T-cell (primary cell): ENCODE measurements at regions not wholly inside any gene's neighbourhood (a gene's known extent, or its start where the extent isn't known, plus 50 kb on each side); places are given as distances from the start of the nearest gene placed in this dataset.

Experiments used
- ATAC-seq, 4 experiments: fragments of 200-7000 bp in 3 of 4; fragments of 150-1000 bp in 1 of 4; cut with Tn5 transposase; replicated peaks in 1 of 4; 1 replicate in 3 of 4; 2 replicates in 1 of 4; pipeline ENCODE4 v1.10.0; 2021; ENCODE audit warnings: moderate library complexity in 3 of 4, mild to moderate bottlenecking in 2 of 4, moderate number of reproducible peaks in 1 of 4
- CTCF ChIA-PET, 2 donors: fragments of 300-600 bp; sonication (Branson Sonifier 250); formaldehyde crosslinking; loops; one replicate each; lab custom pipeline; 2022; ENCODE audit warnings: antibody characterized with exemption in 2 of 2; lab: Charles Lee
- POLR2A ChIA-PET, 2 donors: fragments of 300-600 bp; sonication (Branson Sonifier 250); formaldehyde crosslinking; loops; one replicate each; lab custom pipeline; 2022; ENCODE audit warnings: antibody characterized with exemption in 2 of 2; lab: Charles Lee
- DNase-seq, 35 experiments: peaks; one replicate each; pipeline versions ENCODE4 v3.0.0 to v3.0.0-alpha.2; 2013 to 2023
- H3K27ac ChIP-seq: one replicate; pipeline ENCODE4 v1.5.1; 2013; ENCODE audit warnings: low read length
- H3K27me3 ChIP-seq, 2 experiments: replicated peaks in 1 of 2; 1 replicate in 1 of 2; 2 replicates in 1 of 2; pipeline versions ENCODE4 v1.6.1 to v1.7.0; 2013; ENCODE audit warnings: low read length in 1 of 2, mixed read lengths in 1 of 2; ENCODE audit not compliant: control insufficient read depth in 2 of 2, insufficient read depth in 2 of 2; ENCODE audit errors: extremely low read depth in 1 of 2
- H3K36me3 ChIP-seq, 2 donors: 1 replicate in 1 of 2; 2 replicates in 1 of 2; pipeline versions ENCODE4 v1.6.1 to v1.7.0; 2013; ENCODE audit warnings: low read length in 1 of 2; ENCODE audit not compliant: control insufficient read depth in 2 of 2, insufficient read depth in 1 of 2; ENCODE audit errors: extremely low read depth in 1 of 2
- H3K4me1 ChIP-seq, 2 experiments: 1 replicate in 1 of 2; 2 replicates in 1 of 2; pipeline versions ENCODE4 v1.6.1 to v1.7.0; 2013; ENCODE audit warnings: low read length in 2 of 2, mixed read lengths in 1 of 2; ENCODE audit not compliant: insufficient read depth in 2 of 2, control insufficient read depth in 1 of 2; ENCODE audit errors: extremely low read depth in 1 of 2
- H3K4me3 ChIP-seq, 2 donors: 1 replicate in 1 of 2; 2 replicates in 1 of 2; pipeline versions ENCODE4 v1.5.1 to v1.7.0; 2013; ENCODE audit warnings: mild to moderate bottlenecking in 2 of 2, low read length in 1 of 2, moderate library complexity in 1 of 2; ENCODE audit not compliant: control insufficient read depth in 1 of 2; ENCODE audit errors: extremely low read depth in 1 of 2
- H3K9me3 ChIP-seq: 2 replicates; pipeline ENCODE4 v1.7.0; 2013
- H3K27ac Mint-ChIP-seq, 2 donors: one replicate each; pipeline ENCODE4 v1.8.0; 2020 to 2021; ENCODE audit warnings: mild to moderate bottlenecking in 2 of 2, mixed read lengths in 2 of 2
- H3K27me3 Mint-ChIP-seq, 2 donors: one replicate each; pipeline ENCODE4 v1.8.0; 2021 to 2022; ENCODE audit warnings: mixed read lengths in 2 of 2
- H3K36me3 Mint-ChIP-seq: one replicate; pipeline ENCODE4 v1.8.0; 2021; ENCODE audit warnings: mixed read lengths
- H3K4me1 Mint-ChIP-seq, 3 donors: one replicate each; pipeline ENCODE4 v1.8.0; 2020 to 2022; ENCODE audit warnings: mixed read lengths in 3 of 3, mild to moderate bottlenecking in 1 of 3
- H3K4me3 Mint-ChIP-seq, 3 donors: one replicate each; pipeline ENCODE4 v1.8.0; 2020 to 2022; ENCODE audit warnings: mild to moderate bottlenecking in 3 of 3, mixed read lengths in 3 of 3, moderate library complexity in 3 of 3
- H3K9me3 Mint-ChIP-seq, 3 donors: one replicate each; pipeline ENCODE4 v1.8.0; 2020 to 2022; ENCODE audit warnings: mixed read lengths in 3 of 3
- WGBS: methylation state at CpG from one replicate; pipeline ENCODE4 v1.1.5; 2013; ENCODE audit warnings: missing lambda C conversion rate; ENCODE audit not compliant: insufficient coverage; 5-methylcytosine and 5-hydroxymethylcytosine counted together

DNA sequence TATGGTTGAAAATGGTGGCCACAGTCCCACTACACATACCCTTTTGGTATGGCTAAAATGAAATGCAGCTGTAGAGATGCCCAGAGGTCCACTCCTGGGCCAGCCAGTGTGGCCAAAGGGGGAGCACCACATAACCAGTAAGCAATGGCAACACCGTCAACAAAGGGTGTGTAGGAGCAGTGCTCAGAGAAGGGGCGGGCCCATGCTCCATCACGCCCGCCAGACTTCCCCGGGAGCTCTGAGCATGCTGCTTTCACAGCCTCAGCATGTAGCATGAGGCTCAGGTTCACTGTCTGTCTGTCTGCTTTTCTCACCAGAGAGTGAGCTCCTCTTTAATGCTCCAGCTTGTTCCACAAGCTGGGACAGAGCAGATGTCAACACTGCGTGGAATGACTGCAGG, 537.6 kb downstream of the MATN1 start:
- Histone ChIP-seq H3K27me3 (peaks cover 0 to 11% of the 10 kb centered on the region in 2 experiments), H3K4me1 (peaks cover 0 to 29% of the 10 kb centered on the region in 2 experiments), H3K36me3 (no peaks in the 10 kb centered on the region), H3K27ac (no peak overlapping the region), H3K9me3 (no peaks in the 10 kb centered on the region), H3K4me3 (no peak overlapping the region)
- H3K4me1 Mint-ChIP-seq: peaks cover 0 to 19% (median 3%) of the 10 kb centered on the region in 3 donors
- no peaks in the 10 kb centered on the region for H3K9me3 Mint-ChIP-seq
- peak in 1 of 35 experiments; percentile 13 for DNase-seq
- H3K4me3 Mint-ChIP-seq: no peak overlapping the region
- POLR2A ChIA-PET: no interaction called here
- 55% methylated on average over 5 of the region's 6 CpGs for WGBS
- H3K27ac Mint-ChIP-seq: no peak overlapping the region
- no peaks in the 10 kb centered on the region for H3K36me3 Mint-ChIP-seq
- no peak for ATAC-seq
- peaks cover 4 to 11% of the 10 kb centered on the region in 2 donors for H3K27me3 Mint-ChIP-seq
- CTCF ChIA-PET: no interaction called here

GRCh38 chr1:30185313-30185712, 538.1 kb downstream of the MATN1 start:
- POLR2A ChIA-PET: no interaction called here
- H3K4me1 Mint-ChIP-seq: peaks cover 0 to 14% (median 0%) of the 10 kb centered on the region in 3 donors
- H3K27me3 Mint-ChIP-seq: peaks cover 4 to 11% of the 10 kb centered on the region in 2 donors
- H3K9me3 ChIP-seq: no peaks in the 10 kb centered on the region
- no peaks in the 10 kb centered on the region for H3K36me3 ChIP-seq
- no peak overlapping the region for H3K4me3 Mint-ChIP-seq
- H3K4me1 ChIP-seq: peaks cover 0 to 24% of the 10 kb centered on the region in 2 experiments
- no peaks in the 10 kb centered on the region for H3K36me3 Mint-ChIP-seq
- WGBS: 100% methylated on average over 1 of the region's 4 CpGs
- no peak overlapping the region for H3K4me3 ChIP-seq
- CTCF ChIA-PET: no interaction called here
- no peak overlapping the region for H3K27ac ChIP-seq
- H3K9me3 Mint-ChIP-seq: no peaks in the 10 kb centered on the region
- no peak overlapping the region for H3K27ac Mint-ChIP-seq
- peaks cover 0 to 11% of the 10 kb centered on the region in 2 experiments for H3K27me3 ChIP-seq
- DNase-seq: no peak
- no peak for ATAC-seq

- no peak overlapping the region for H3K27ac Mint-ChIP-seq
- ChIA-PET POLR2A (no interaction called here), CTCF (no interaction called here)
- H3K4me1 Mint-ChIP-seq: peaks cover 0 to 9% (median 0%) of the 10 kb centered on the region in 3 donors
- Histone ChIP-seq H3K4me3 (no peak overlapping the region), H3K27ac (no peak overlapping the region), H3K36me3 (no peaks in the 10 kb centered on the region), H3K9me3 (no peaks in the 10 kb centered on the region), H3K4me1 (peaks cover 0 to 17% of the 10 kb centered on the region in 2 experiments), H3K27me3 (peaks cover 0 to 11% of the 10 kb centered on the region in 2 experiments)
- DNase-seq (peak in 1 of 35 experiments; percentile 7), ATAC-seq (no peak)
- H3K4me3 Mint-ChIP-seq: no peak overlapping the region
- 60% methylated on average over 1 of the region's 1 CpG for WGBS
- peaks cover 0 to 4% (median under 1%) of the 10 kb centered on the region in 3 donors for H3K9me3 Mint-ChIP-seq
- no peaks in the 10 kb centered on the region for H3K36me3 Mint-ChIP-seq
- H3K27me3 Mint-ChIP-seq: peaks cover 4 to 10% of the 10 kb centered on the region in 2 donors
These were observed 538.8 kb downstream of the MATN1 start for GRCh38 chr1:30184393-30185141.

DNA sequence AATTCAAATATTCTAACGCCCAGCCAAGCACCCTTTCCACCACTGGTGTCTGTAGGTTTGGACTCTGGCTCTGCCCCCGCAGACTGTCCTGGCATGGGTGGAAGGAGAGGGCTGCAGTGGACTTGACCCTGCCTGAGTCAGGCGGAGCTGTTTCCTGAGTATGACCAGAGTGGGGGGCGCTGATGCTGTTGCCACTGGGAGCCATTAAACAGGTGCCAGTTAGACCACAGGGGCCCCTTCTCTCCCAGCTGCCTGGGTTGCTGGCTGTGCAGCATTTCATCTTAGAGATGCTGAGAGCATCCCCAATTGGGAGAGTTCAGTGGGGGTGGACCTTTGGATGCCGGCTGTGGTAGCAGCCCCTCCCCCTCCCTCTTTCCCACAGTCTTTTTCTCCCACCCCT, 539.5 kb downstream of the MATN1 start:
- no peak overlapping the region for H3K27ac ChIP-seq
- peaks cover 0 to 11% of the 10 kb centered on the region in 2 experiments for H3K27me3 ChIP-seq
- no peak for ATAC-seq
- no peak for DNase-seq
- H3K36me3 ChIP-seq: no peaks in the 10 kb centered on the region
- H3K4me1 ChIP-seq: peaks cover 0 to 10% of the 10 kb centered on the region in 2 experiments
- Mint-ChIP-seq H3K9me3 (peaks cover 3 to 8% (median 8%) of the 10 kb centered on the region in 3 donors), H3K4me3 (no peak overlapping the region), H3K27me3 (peaks cover 4 to 12% of the 10 kb centered on the region in 2 donors), H3K36me3 (no peaks in the 10 kb centered on the region), H3K4me1 (peaks cover 0 to 4% (median 0%) of the 10 kb centered on the region in 3 donors), H3K27ac (no peak overlapping the region)
- no peak overlapping the region for H3K4me3 ChIP-seq
- H3K9me3 ChIP-seq: no peaks in the 10 kb centered on the region
- WGBS: 65% methylated on average over 4 of the region's 5 CpGs
- POLR2A ChIA-PET: no interaction called here
- CTCF ChIA-PET: no interaction called here

DNA sequence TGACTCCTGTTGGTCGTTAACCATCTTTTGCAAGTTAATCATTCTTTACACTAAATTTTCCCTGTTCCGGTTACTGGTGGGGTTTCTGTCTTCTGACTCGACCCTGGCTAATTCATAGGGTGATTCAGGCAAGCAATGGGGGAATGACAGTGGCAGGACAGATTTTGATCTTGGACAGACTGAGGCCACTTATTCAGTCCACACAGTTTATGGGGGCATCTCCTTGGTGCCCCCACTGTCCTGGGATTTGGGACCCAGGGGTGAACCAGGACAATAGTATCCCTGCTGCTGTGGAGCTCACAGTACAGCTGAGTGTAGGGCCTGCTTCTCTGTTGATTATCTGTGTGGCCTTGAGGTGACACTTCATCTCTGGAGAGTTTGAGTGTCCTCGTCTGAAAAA, 540.4 kb downstream of the MATN1 start:
- Histone ChIP-seq H3K4me1 (peaks cover 0 to 1% of the 10 kb centered on the region in 2 experiments), H3K27ac (no peak overlapping the region), H3K9me3 (no peaks in the 10 kb centered on the region), H3K4me3 (no peak overlapping the region), H3K36me3 (no peaks in the 10 kb centered on the region), H3K27me3 (peaks cover 0 to 8% of the 10 kb centered on the region in 2 experiments)
- peaks cover 2 to 5% of the 10 kb centered on the region in 2 donors for H3K27me3 Mint-ChIP-seq
- H3K4me1 Mint-ChIP-seq: no peaks in the 10 kb centered on the region
- H3K27ac Mint-ChIP-seq: no peak overlapping the region
- H3K36me3 Mint-ChIP-seq: no peaks in the 10 kb centered on the region
- 40% methylated on average over 1 of the region's 4 CpGs for WGBS
- H3K9me3 Mint-ChIP-seq: peaks cover 3 to 8% (median 8%) of the 10 kb centered on the region in 3 donors
- ATAC-seq: no peak
- no peak overlapping the region for H3K4me3 Mint-ChIP-seq
- CTCF ChIA-PET: no interaction called here
- POLR2A ChIA-PET: no interaction called here
- no peak for DNase-seq

DNA sequence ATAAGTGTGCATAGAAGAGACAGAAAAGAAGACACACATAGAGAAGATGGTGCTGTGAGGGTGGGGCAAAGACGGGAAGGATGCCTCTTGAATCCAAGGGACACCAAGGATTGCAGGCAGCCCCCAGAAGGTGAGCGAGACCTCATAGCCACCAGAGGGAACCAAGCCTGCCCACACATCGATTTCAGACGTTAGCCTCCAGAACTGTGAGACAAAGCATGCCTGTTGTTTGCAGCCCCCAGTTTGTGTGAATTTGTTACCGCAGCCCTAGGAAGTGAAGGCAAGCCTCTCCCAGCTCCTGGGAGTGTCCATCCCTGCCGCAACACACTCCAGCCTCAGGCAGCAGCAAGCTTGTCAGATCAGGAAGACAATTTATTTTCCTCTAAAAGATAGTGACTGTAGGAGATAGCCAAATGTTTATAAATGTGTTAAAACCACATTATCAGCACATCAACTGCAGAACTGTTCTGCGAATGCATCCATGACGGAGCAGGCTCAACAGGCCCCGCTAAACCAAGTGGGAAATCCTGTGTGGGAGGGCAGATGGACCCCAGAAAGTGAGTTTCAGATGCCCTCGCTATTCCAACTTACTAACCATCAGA, 543.3 kb downstream of the MATN1 start:
- Mint-ChIP-seq H3K4me3 (no peak overlapping the region), H3K9me3 (peaks cover 3 to 12% (median 8%) of the 10 kb centered on the region in 3 donors), H3K27me3 (peaks cover 2 to 11% of the 10 kb centered on the region in 2 donors), H3K4me1 (no peaks in the 10 kb centered on the region), H3K36me3 (no peaks in the 10 kb centered on the region), H3K27ac (no peak overlapping the region)
- ChIA-PET POLR2A (no interaction called here), CTCF (no interaction called here)
- no peaks in the 10 kb centered on the region for H3K4me1 ChIP-seq
- no peaks in the 10 kb centered on the region for H3K9me3 ChIP-seq
- 85% methylated on average over 3 of the region's 10 CpGs for WGBS
- no peak overlapping the region for H3K4me3 ChIP-seq
- peaks cover 0 to 7% of the 10 kb centered on the region in 2 experiments for H3K27me3 ChIP-seq
- no peaks in the 10 kb centered on the region for H3K36me3 ChIP-seq
- no peak overlapping the region for H3K27ac ChIP-seq
- ATAC-seq (no peak), DNase-seq (no peak)
